ENCODE measurements at regions not wholly inside any gene's neighbourhood (a gene's known extent, or its start where the extent isn't known, plus 50 kb on each side); places are given as distances from the start of the nearest gene placed in this dataset.

DNA sequence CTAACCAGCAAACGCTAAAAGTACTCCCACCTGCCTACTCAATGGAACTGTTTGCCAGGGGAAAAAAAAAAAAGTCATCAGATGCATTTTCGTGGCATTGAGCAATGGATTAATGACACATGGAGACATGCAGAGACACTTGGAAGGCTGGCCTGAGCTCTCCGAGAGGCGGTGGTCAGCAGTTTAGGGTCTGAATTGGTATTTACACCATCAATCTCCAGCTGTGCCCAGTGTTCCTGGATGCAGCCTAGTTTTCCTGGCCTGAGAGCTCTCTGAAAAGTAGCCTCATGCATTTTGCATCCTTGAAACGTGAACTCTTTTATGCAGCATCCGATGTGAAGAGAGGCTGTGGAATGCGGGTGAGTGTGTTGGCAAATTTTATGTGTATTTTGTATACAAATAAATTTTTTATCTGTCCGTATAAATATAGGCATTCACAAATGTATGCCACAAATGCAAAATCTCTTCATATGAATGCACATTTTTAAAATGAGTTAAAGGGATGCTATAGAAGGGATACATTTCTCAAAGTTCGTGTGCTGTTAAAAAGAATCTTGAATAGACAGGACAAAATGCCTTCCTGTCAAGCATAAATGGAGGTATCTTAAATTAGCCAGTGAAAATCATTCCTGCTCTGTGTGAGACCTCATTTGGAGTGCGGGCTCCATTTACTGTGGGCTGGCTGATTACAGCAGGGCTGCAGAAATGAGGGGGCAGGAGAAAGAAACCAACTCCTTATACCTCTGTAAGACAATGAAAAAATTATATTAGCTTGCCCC is 137.7 kb upstream of the PFKP start:
- Histone ChIP-seq H3K4me1 (peaks cover 5% of the 10 kb centered on the region), H3K27ac (replicated peaks) (no peak overlapping the region), H3K9me3 (replicated peaks) (no peaks in the 10 kb centered on the region), H3K36me3 (no peaks in the 10 kb centered on the region), H3K4me3 (no peak overlapping the region), H3K27me3 (ENCODE audit: low read depth) (peaks cover 74% of the 10 kb centered on the region)
- TF ChIP-seq, protein P1, sequence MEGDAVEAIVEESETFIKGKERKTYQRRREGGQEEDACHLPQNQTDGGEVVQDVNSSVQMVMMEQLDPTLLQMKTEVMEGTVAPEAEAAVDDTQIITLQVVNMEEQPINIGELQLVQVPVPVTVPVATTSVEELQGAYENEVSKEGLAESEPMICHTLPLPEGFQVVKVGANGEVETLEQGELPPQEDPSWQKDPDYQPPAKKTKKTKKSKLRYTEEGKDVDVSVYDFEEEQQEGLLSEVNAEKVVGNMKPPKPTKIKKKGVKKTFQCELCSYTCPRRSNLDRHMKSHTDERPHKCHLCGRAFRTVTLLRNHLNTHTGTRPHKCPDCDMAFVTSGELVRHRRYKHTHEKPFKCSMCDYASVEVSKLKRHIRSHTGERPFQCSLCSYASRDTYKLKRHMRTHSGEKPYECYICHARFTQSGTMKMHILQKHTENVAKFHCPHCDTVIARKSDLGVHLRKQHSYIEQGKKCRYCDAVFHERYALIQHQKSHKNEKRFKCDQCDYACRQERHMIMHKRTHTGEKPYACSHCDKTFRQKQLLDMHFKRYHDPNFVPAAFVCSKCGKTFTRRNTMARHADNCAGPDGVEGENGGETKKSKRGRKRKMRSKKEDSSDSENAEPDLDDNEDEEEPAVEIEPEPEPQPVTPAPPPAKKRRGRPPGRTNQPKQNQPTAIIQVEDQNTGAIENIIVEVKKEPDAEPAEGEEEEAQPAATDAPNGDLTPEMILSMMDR (IDR thresholded peaks at IDR 0.05; ENCODE audit: borderline replicate concordance) = no peak
- intact Hi-C loops (cut with micrococcal nuclease) = loop anchor here (10.0 kb wide), 1 partner anchor 115 kb away; no protein-coding TSS in a partner anchor
- no peak for DNase-seq

DNA sequence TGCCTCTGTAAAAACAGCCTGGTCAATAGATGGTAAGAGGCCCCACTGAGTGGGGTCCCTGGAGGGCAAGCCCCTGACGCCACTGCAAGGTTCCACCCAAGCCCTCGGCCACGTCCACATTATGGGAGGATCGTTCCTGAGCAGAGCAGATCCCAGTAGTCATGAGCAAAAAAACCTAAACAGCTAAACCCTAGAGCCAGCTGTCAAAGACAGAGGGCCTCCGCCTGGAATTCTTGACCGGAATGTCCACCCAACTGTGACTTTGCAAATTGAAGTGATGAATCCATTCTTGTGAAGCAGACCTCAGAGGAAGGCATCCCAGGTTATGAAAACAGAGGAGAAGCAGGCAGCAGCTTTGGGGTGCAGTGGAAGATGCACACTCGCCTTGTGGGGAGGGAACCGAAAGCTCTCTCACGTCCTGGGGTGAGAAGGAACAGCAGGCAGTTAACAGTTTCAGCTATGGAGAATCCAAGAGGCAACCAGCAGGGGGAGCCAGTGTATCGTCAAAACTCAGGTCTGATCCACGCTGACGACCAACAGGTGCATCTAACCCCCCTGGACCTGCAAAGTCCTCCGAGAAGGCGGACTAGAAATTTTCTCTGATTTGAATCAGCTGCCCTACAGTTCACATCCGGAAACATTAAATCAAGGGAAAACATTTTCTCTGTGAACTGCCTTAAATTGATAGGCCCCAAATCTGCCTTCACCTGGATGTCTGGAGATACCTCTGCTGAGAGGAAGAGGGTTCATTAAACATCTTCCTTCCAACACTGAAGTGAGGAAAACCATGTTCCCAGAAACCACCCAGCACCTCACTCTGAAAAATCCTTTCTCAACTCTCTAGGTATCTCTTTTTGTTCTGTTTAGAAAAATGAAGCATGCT is 139.1 kb upstream of the PFKP start:
- Histone ChIP-seq H3K4me1 (peaks cover 5% of the 10 kb centered on the region), H3K4me3 (no peak overlapping the region), H3K36me3 (no peaks in the 10 kb centered on the region), H3K9me3 (replicated peaks) (no peaks in the 10 kb centered on the region), H3K27me3 (ENCODE audit: low read depth) (peaks cover 70% of the 10 kb centered on the region), H3K27ac (replicated peaks) (no peak overlapping the region)
- intact Hi-C loops (cut with micrococcal nuclease) = loop anchor here (10.0 kb wide), 1 partner anchor 117 kb away; no protein-coding TSS in a partner anchor
- peak; percentile 59 for DNase-seq
- TF ChIP-seq, protein P1 (IDR thresholded peaks at IDR 0.05; ENCODE audit: borderline replicate concordance) = peak; percentile 80

DNA sequence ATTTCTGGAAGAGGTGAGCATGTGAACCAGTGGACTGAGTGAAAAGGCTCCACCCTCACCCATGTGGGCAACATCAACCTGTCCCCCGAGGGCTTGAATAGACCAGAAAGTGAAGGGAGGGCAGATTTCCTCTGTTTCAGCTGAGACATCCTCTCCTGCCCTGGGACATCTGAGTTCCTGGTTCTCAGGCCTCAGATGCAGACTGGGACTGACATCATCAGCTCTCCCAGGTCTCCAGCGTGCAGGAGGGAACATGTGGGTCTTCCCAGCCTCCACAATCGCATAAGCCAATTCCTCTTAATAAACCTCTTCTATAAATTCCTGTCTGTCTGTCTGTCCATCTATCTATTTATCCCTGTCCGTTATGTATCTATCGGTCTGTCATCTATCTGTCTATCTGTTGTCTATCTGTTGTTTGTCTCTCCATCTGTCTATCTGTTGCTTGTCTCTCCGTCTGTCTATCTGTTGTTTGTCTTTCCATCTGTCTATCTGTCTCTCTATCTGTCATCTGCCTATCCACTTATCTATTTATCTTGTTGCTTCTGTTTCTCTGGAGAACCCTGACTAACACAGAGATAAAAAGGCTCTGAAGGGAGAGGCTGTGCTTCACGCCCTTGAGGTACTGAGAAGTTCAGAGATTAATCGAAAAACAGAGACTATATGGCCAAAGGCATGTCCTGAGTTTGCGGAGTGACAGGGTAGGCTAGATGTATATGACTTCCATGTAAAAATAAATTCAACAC is 140.3 kb upstream of the PFKP start:
- Histone ChIP-seq H3K36me3 (no peaks in the 10 kb centered on the region), H3K4me1 (peaks cover 5% of the 10 kb centered on the region), H3K27me3 (ENCODE audit: low read depth) (peaks cover 65% of the 10 kb centered on the region), H3K9me3 (replicated peaks) (no peaks in the 10 kb centered on the region), H3K27ac (replicated peaks) (no peak overlapping the region), H3K4me3 (no peak overlapping the region)
- TF ChIP-seq, protein P1 (IDR thresholded peaks at IDR 0.05; ENCODE audit: borderline replicate concordance) = no peak
- DNase-seq = no peak
- intact Hi-C loops (cut with micrococcal nuclease) = loop anchor here (10.0 kb wide), 1 partner anchor 118 kb away; no protein-coding TSS in a partner anchor

DNA sequence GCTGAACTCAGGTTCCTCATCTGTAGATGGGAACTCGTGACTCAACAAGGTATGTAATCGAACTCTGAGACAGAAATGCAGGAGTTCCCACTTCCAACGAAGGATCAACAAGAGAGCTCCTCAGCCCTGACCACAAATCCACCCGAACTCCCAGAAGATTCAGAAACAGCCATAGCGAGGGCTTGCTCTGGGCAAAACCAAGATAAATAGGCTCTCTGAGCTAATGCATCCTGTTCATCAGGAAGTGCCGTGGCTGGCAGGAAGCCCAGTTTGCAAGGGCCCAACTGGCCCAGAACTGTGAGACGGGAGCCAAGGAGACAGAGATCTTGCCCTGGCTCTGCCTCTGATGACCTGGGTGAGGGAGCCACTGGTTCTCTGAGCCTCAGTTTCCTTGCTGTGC is 141.7 kb upstream of the PFKP start:
- Histone ChIP-seq H3K9me3 (replicated peaks) (no peaks in the 10 kb centered on the region), H3K4me3 (no peak overlapping the region), H3K27me3 (ENCODE audit: low read depth) (peaks cover 64% of the 10 kb centered on the region), H3K4me1 (peaks cover 5% of the 10 kb centered on the region), H3K27ac (replicated peaks) (no peak overlapping the region), H3K36me3 (no peaks in the 10 kb centered on the region)
- TF ChIP-seq, protein P1 (IDR thresholded peaks at IDR 0.05; ENCODE audit: borderline replicate concordance) = no peak
- intact Hi-C loops (cut with micrococcal nuclease) = loop anchor here (10.0 kb wide), 1 partner anchor 119 kb away; no protein-coding TSS in a partner anchor
- DNase-seq = peak; percentile 43

DNA sequence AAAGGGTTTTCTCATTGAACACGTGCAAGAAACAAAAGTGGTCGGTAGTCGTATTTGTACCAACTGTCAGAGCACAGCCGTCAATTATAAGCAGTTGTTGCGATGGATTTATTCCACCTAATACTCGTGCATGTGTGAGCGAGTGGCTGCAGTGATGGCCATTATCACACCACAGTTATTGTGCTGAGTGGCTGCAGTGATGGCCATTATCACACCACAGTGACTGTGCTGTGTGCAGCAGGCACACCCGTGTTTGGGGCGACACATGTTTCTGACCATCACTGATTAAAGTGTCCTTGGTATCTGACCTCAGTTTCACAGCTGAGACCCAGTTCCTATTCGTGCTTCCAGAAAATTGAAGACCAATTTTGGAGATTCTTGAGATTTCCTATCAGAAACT is 142.9 kb upstream of the PFKP start:
- intact Hi-C loops (cut with micrococcal nuclease) = loop anchor here (10.0 kb wide), 1 partner anchor 120 kb away; no protein-coding TSS in a partner anchor
- no peak for DNase-seq
- TF ChIP-seq, protein P1 (IDR thresholded peaks at IDR 0.05; ENCODE audit: borderline replicate concordance) = no peak
- Histone ChIP-seq H3K36me3 (no peaks in the 10 kb centered on the region), H3K4me1 (peaks cover 5% of the 10 kb centered on the region), H3K4me3 (no peak overlapping the region), H3K9me3 (replicated peaks) (no peaks in the 10 kb centered on the region), H3K27me3 (ENCODE audit: low read depth) (peaks cover 61% of the 10 kb centered on the region), H3K27ac (replicated peaks) (no peak overlapping the region)

Measured in left ventricle myocardium inferior (tissue), 1 donor.